GM18909 (cell line): ENCODE measurements at regions not wholly inside any gene's neighbourhood (a gene's known extent, or its start where the extent isn't known, plus 50 kb on each side); places are given as distances from the start of the nearest gene placed in this dataset.
"Not testable (repeated sequence)": the region's sequence is repeated elsewhere in the genome, so short reads cannot be mapped to it uniquely, and the experiment has no call there.

Source experiments
- ATAC-seq: cut with Tn5 transposase; IDR thresholded peaks from one replicate; pipeline ENCODE4 v1.9.1; 2021; ENCODE audit warnings: mild to moderate bottlenecking; ENCODE audit not compliant: unreplicated experiment, poor library complexity

DNA sequence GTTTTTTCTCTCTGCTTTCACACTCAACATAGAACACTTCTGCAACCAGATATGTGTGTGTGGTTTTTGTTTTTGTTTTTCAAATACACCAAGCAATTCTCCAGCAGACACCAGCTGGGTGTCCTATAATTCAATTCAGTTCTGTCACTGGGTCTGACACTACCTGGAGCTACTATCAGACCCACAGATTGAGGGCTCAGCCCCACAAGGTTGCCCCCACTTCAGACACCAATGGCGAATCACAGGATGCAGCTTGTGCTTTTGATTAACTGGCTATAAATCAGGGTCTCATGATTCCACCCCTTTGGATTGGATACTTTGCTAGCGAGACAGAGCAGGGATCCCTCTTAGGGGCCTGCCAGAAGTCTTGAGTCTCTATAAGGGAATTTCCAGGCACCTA is 462.2 kb upstream of the NRP1 start:
- no peak for ATAC-seq

DNA sequence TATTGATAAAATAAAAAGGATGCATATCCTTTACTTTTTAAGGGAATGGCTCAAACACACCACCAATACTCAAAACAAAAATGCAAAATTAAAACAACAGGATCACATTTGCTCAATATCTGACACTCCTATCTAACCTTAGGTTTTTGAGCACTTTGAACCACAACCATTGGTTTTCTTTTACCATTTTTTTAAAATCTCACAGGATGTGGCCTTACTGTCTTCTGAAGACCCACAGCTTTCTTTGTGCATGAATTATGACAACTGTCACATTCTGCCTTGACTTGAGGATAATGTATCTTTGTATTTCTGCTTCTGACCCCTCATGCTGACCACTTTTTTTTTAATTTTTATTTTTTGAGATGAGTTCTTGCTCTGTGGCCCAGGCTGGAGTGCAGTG is 461.1 kb upstream of the NRP1 start:
- no peak for ATAC-seq

DNA sequence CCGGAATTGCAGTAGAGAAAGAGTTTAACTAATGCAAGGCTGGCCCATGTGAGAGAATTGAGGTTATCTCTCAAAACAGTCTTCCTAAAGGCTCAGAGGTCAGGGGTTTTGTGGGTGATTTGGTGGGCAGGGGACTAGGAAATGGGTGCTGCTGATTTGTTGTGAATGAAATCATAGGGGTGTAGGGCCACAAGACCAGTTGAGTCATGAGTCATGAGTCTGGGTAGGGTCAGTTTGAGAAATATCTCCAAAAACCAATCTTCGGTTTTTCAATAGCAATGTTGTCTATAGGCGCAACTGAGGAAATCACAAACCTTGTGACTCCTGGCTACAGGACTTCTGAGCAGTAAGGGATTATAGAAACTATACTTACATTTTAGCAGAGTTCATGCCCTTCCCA is 460.0 kb upstream of the NRP1 start:
- no peak for ATAC-seq

DNA sequence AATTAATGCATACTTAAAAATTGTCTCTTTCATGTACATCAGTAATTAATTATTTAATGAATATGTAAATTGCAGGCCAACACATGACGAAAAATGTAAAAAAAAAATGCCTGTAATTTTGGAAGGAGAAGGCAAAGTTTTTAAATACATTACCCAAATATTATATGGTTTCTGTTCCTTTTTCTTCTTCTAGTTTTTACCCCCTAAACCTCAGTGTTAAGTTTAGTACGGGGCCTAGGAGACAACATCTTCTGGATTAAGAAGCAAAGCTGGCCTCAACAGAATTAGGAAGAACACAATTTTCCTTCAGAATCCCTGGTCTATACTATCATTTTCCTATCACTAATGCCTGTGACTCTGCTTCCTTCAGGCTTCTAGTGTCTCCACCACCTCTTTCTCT is 459.3 kb upstream of the NRP1 start:
- no peak for ATAC-seq

DNA sequence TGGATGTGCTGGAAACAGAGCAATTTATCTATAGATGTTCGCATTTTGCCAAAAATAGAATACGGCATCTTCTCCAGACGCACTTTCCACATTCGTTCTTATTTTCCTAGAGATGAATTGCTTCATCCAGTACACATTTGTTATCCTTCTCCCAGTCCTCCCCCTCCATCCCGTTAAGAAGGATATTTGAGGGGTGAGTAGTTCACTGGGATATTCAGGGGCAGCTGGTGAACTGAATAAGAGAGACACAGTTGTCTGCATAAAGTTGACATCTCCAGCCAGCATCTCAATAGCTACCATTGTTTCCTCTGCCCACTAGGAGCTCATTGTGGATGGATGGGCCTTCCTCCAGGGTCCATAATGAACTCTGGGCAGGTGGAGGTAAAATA is 456.8 kb upstream of the NRP1 start:
- ATAC-seq, result no peak

DNA sequence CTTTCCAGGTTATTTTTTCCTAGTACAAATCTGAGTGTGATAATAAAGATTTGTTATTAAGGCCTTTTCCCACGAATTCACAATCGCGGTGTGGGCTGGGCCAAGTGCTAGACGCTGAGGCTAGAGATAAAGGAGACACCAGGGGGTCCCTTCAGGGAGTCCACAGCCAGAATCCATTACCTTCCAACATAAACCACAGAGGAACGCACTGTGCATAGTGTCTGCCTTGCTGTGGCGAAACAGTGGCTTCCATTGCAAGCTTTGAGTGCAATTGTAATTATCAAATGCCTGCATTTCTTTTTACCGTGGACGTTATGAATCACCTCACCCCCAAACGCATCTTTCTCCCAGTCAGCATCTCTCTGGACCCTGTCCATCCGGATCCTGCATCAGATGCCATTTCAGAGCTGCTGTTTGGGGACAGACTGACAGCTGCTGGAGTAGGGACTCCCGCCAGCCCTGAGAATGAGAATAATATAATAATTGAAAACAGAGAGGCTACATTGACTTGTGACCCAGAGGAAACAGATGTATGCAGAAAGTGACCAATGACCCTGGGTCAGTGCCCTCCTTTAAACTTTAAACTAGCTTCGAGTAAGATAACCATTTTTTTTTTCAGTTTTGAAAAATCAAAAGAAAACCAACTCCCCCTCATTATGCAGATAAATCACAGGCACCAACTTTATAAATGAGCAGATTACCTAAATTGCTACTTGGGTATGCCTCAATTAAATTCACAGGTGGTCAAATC is 456.2 kb upstream of the NRP1 start:
- ATAC-seq, result no peak

DNA sequence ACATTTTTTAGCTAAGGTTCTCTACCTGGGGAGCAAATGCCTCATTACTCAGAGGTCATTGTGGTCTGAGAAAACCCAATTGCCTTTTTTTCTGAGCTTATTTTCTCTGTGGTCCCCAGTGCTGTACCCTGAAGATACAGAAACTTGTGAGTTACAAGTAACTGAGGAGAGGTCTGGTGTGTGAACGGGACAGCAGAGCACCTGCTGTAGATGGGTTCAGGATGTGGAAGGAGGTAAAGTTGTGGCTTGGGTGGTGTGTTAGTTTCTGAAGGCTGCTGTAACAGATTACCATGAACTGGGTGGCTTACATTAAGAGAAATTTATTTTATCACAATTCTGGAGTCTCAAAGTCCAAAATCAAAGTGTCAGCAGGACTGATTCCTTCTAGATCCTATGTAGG is 449.1 kb upstream of the NRP1 start:
- no peak for ATAC-seq

DNA sequence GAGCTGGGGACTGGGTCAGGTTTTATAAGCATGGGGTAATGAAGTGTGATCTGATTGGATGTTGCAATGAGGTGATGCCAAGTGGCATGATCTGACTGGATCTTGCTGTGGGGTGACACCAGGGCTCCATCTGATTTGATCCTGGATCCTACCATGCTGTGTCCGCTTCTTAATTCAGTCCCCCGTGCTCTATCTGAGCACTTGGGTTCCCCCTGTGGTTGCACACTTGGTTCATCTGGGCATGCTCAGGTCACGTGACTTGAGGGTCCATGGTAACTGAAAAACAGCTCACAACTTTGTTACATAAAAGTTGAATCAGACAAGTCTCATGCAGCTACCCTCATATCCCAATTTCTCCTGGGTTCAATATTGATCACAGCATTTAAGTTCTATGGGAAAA is 448.6 kb upstream of the NRP1 start:
- ATAC-seq, result no peak

DNA sequence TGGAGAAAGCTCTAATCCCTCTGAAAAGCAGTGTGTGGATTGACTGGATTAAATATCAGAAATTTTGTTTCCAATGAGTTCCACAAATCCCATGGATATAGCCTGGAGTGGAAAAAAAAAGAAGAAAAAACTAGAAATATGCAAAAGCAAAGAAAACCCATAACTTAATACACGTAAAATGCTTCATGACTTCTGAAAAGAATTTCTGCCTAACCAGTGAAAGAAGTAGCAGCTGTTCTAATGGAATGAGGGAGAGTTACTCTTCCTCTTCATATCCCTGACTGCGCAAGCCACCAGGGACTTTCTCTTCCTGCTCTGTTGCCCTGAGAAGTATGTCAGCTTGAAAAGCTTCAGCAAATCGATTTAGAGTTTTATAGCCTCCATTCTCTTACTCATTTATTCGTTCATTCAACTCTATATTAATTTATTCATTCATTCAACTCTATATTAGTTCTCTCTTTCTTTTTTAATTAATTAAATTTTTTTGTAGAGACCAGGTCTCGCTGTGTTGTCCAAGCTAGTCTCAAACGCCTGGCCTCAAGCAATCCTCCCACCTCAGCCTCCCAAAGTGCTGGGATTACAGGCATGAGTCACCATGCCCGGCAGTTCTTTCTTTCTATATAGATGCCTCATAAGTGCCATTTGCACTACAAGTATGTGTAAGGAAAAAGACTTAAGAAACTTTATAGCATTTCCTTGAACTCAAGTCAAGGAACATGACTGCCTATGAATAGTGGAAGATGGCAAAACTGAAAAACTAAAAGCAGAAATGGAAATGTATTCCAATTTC is 447.3 kb upstream of the NRP1 start:
- ATAC-seq, result no peak

DNA sequence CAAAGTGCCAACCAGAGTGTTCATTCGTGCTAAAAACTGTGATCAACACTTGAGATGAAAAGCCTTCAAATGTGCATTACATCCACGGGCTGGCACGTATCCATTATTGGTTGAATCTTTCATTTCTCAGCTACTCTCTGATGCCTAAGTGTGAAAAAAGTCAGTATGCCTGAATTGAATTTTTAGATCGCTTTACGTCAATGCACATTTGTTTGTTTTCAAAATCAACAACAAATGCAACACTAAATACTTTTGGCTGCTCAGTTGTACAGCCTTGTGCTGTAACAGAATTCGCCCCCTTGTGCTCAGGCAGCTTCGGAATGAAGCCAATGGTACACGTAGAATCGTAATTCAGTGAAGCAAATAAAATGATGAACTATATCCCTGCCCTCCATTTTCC is 446.5 kb upstream of the NRP1 start:
- no peak for ATAC-seq

DNA sequence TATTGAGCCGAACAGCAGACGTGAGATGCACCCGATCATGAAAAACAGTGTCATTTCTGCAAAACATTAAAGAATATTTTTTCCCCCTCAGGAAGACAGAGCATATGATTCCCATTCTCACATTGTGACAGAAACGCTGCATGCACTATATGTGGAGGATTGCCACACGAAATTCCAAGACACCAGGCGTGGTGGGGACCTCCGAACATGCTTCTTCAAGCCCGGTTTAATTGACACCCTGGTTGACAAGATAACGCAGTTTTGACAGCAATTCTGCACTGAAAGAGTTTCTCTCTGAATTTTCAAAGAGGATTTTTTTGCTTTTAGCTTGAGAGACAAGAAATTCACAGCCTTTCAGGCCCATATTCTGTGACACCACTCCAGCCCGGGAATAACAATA is 442.8 kb upstream of the NRP1 start:
- ATAC-seq, result no peak

DNA sequence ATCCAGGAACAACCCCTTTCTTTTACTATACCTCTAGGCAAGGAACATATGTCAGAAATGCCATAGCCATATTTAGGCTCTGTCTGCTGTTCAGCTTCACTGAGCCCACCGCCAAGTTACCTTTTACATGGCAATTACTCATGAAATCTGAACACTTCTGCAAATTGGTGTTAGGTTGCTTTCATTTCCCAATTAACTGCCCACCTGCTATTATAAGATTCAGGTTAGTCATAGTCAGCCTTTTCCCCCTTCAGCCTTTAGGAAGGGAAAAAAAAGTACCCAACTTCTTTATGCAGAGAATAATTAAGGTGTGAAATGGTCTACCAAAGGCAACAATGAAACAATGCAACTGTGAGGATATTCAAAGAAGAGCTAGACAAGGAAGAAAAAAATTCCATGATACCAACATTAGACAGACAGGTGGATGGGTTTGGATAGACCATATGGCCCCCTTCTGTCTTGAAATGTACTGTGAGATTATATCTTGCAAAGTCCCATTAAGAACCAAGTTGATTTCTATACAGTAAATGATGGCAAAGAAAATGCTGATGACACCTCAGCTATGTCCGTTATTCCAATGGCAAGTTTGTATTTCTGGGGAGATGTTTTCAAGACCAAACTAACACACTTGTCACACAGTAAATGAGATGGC is 442.1 kb upstream of the NRP1 start:
- no peak for ATAC-seq

DNA sequence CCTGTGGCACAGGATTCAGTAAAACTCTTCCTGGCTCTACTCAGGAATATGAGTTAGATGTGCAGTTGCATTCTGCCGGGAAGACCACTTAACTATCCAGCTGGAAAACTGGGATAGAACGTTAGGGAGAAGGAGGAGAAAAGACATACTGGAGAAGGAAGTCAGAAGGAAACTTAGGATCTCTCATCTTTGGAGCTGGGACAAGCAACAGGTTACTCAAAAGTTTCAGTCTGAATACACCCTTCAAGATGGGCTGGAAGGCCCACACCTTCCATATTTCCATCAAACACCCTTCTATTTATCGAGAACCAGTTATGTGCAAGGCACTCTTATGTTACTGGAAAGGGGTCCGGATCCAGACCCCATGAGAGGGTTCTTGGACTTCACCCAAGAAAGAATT is 440.4 kb upstream of the NRP1 start:
- ATAC-seq, result no peak

DNA sequence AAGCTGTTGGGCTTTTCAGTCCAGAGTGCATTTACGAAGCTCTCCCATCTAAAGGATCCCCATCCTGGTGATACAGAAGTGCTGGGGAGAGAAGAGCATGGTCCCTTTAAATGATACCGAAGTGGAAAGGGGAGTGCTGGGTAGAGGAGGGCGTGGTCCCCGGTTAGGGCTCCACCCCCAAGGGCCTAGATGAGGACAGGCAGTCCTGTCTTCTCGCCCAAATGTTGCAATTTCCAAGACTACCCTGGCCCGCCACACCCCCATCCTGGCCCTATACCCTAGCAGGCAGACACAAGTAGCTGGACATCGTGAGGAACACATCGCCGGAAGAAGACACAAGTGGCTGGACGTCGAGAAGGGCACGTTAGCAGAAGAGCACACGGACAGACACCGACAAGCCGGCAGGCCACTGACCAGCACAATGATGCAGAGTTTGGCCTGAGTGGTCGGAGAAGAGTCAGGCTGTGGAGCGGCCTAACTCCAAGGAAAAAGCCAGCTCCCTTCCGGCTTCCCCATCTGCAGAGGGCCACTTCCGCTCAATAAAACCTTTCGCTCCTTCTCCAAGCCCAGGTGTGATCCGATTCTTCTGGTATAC is 439.5 kb upstream of the NRP1 start:
- ATAC-seq, result no peak

DNA sequence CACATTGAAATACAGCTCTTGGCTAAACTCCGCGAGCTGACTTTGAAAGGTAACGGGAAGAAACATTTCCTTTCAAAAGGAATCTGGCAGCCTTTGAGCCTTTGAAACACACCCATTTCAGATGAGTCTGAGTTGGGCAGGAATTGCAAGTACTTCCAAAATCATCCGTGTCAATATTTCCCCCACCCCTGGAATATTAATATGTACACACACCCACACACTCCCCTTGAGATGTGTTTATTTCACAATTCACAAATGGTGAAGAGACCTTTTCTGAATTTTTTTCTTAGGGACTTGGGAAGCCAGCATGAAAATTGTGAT is 438.7 kb upstream of the NRP1 start:
- no peak for ATAC-seq

DNA sequence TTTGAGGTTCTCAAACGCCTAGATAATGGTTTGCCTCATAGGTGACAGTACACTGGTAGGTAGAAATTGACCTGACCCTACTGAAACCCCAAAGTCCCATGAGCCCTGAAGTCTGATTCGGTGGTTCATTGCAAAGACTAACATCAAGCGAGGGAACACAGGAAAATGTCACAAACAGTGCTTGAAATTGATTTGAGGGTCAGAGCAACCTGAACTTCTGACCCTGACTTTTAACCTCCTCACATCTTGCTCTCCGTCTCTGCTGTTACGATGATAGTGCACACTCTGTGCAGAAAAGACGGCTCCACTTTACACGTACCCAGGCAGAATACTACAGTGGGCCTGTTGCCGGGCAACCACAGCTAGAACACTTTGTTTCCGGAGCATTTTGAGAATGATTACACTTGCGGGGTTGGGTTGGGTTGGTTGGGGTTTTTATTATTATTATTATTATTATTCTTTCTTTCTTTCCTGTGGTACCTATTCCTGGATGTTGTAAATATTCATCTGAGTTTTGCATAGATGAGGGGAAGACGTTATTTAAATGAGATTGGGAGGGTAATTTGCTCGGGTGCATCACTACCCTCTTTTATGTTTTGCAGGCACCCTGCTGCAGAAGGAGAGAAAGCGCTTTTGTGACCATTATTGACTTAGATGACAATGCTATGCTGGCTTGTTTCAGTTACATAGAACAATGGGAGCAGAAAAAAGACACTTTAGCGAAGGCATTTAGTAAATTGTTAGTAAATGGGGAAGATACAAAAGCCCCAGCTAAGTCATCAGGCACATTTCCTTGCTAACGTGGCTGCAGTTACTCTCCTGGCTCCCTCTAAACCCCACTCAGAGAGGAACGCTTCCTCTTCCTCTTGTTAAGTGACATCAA is 438.1 kb upstream of the NRP1 start:
- ATAC-seq, result no peak

DNA sequence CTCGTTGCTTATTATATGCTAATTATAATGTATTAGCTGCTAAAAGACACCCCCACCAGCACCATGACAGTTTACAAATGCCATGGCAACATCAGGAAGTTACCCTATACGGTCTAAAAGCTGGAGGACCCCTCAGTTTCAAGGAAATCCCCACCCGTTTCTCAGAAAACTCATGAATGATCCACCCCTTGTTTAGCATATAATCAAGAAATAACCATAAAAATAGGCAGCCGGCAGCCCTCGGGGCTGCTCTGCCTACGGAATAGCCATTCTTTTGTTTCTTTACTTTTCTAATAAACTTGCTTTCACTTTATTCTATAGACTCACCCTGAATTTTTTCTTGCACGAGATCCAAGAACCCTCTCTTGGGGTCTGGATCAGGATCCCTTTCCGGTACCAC is 437.4 kb upstream of the NRP1 start:
- not testable (repeated sequence) for ATAC-seq

DNA sequence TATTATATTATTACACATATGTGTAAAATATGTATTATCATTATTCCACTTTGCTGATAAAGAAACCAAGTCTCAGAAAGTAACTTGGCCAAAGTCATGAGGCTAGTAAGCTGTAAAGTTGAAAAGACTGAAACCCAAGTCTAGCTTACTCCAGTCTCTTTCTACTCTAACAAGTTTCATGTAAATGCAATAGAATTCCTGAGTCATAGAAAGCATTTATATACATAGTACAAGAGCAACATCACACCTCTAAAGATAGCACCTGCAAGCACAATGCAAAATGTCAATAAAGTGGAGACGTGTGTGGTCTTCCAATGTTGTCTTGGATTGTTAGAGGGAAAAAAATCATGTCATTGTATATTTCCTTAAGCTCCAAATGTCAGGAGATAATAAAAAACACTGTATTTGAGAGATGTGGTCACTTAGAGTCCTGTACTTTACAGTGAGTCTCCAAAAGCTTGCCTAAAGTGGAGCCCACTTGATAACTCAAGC is 430.3 kb upstream of the NRP1 start:
- ATAC-seq, result no peak

DNA sequence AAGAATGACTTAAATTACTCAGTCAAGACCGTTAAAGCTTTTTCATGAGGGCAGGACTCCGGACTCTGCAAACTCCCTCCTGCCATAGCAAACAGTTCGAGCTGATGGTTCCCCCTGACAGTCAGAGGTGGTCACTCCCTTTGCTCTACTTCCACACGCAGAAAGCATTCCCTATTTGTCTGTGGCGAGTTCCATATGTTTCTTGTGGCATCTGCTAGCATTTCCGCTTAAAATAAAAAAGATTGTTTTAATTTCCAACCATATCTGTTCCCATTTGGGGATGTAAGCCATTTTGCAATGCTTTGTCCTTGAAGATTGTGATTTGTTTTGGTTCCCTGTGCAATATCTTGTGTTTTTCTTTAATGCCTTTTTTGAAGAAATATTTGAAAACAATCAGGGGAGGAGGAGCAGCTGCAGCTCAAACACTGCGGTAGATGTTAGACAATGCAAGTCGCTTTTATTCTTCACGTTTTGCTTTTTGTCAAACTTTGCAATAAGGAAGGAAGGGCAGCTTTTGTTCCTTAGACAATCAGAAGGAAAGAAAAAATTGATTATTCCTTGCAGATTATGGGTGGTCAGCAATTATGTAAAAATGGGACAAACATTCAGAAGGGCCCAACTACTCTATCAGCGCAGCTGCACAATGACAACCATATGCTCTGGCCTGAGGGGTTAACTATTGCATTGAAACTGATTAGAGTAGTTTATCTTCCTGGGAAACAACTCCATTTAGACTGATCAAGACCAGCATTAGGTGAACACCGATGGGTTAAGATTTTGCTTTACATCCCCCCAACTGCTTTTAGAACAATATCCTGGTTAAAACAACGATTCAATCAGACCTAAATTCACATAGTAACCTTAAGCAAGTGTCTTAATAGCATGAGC is 425.8 kb upstream of the NRP1 start:
- no peak for ATAC-seq
